ENCODE measurements at regions not wholly inside any gene's neighbourhood (a gene's known extent, or its start where the extent isn't known, plus 50 kb on each side); places are given as distances from the start of the nearest gene placed in this dataset.

DNA sequence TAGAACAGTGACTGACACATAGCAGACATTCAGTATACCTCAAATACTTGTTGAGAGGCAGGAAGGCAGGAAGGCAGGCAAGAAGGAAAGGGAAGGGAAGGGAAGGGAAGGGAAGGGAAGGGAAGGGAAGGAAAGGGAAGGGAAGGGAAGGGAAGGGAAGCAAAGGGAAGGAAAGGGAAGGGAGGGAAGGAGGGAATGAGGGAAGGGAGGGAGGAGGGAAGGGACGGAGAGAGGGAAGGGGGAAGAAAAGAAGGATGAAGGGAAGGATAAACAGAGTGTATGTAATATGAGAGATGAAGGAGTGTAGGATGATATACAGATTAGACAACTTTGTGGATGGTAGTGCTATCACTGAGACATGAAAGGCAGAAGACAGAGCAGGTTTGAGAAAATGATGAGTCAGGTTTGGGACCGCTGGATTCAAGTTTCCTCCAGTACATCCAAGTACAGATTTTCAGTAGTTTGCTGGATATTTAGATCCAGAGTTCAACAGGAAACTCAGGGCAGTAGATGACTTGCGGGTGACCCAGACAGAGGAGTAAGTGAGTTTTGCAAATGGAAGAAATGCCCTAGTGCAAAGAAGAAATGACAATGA is 85.9 kb downstream of the MAFB start:
- TF ChIP-seq TAF1 (IDR thresholded peaks at IDR 0.05; ENCODE audit: low read depth, low read length): no peak
- TF ChIP-seq SPI1 (IDR thresholded peaks at IDR 0.05; ENCODE audit: low read depth, low read length): no peak
- TF ChIP-seq POLR2A (IDR thresholded peaks at IDR 0.05; ENCODE audit: low read depth, low read length): no peak

All from GM12891 (cell line).